Gastroesophageal sphincter (tissue), 3 donors: ENCODE measurements at regions not wholly inside any gene's neighbourhood (a gene's known extent, or its start where the extent isn't known, plus 50 kb on each side); places are given as distances from the start of the nearest gene placed in this dataset.

Experiments used
- CTCF ChIP-seq, 4 experiments: fragments of 200-600 bp in 2 of 4; fragments of 450-650 bp in 2 of 4; sonication (generic) in 1 of 4; IDR thresholded peaks; one replicate each; pipeline ENCODE4 v1.5.1; 2017 to 2019; ENCODE audit warnings: antibody characterized with exemption in 4 of 4, mild to moderate bottlenecking in 2 of 4, moderate library complexity in 2 of 4
- POLR2A ChIP-seq, 2 donors: fragments of 450-650 bp; IDR thresholded peaks; one replicate each; pipeline ENCODE4 v1.6.1; 2017; ENCODE audit warnings: antibody characterized with exemption in 2 of 2, mild to moderate bottlenecking in 2 of 2, moderate library complexity in 1 of 2
- POLR2AphosphoS5 ChIP-seq: sonication (generic); formaldehyde crosslinking; IDR thresholded peaks from one replicate; pipeline ENCODE4 v1.6.1; 2017; ENCODE audit warnings: antibody characterized with exemption

GRCh38 chr12:28930704-28931103 lies 218.4 kb upstream of the FAR2 start:
- TF ChIP-seq CTCF (IDR thresholded peaks at IDR 0.05) (no peak), POLR2A (IDR thresholded peaks at IDR 0.05) (no peak), POLR2AphosphoS5 (no peak)
